Mesendoderm (in vitro differentiated cells): ENCODE measurements at regions not wholly inside any gene's neighbourhood (a gene's known extent, or its start where the extent isn't known, plus 50 kb on each side); places are given as distances from the start of the nearest gene placed in this dataset.
A peak's percentile ranks its signal among the peaks of the same experiment; 100 is the strongest.

Source experiments
- DNase-seq: peaks from one replicate; pipeline ENCODE4 v3.0.0; 2013
- H2AK5ac ChIP-seq: 2 replicates; pipeline ENCODE4 v1.6.1; 2013; ENCODE audit warnings: low read length, inconsistent platforms
- H2BK120ac ChIP-seq: 2 replicates; pipeline ENCODE4 v1.6.1; 2013; ENCODE audit warnings: low read depth, mild to moderate bottlenecking, low read length, moderate library complexity, mixed read lengths
- H2BK15ac ChIP-seq: replicated peaks from 2 replicates; pipeline ENCODE4 v1.6.1; 2013; ENCODE audit warnings: low read depth, mild to moderate bottlenecking, moderate library complexity
- H2BK5ac ChIP-seq: 2 replicates; pipeline ENCODE4 v1.6.1; 2013; ENCODE audit warnings: low read length, inconsistent platforms
- H3K18ac ChIP-seq: 2 replicates; pipeline ENCODE4 v1.6.1; 2013; ENCODE audit warnings: mild to moderate bottlenecking, low read length, mixed read lengths
- H3K23ac ChIP-seq: one replicate; pipeline ENCODE4 v1.6.1; 2013; ENCODE audit warnings: low read length
- H3K27ac ChIP-seq: 2 replicates; pipeline ENCODE4 v1.5.1; 2013; ENCODE audit warnings: low read depth, mild to moderate bottlenecking, inconsistent platforms, low read length, moderate library complexity
- H3K27me3 ChIP-seq: 2 replicates; pipeline ENCODE4 v1.6.1; 2013; ENCODE audit warnings: low read length, control low read depth, mild to moderate bottlenecking, inconsistent platforms; ENCODE audit not compliant: insufficient read depth, poor library complexity
- H3K36me3 ChIP-seq: 2 replicates; pipeline ENCODE4 v1.6.1; 2013; ENCODE audit warnings: low read length, inconsistent platforms; ENCODE audit not compliant: control insufficient read depth, insufficient read depth
- H3K4ac ChIP-seq: one replicate; pipeline ENCODE4 v1.6.1; 2013; ENCODE audit warnings: low read depth, mild to moderate bottlenecking, low read length, moderate library complexity
- H3K4me1 ChIP-seq: 2 replicates; pipeline ENCODE4 v1.6.1; 2013; ENCODE audit warnings: low read depth, low read length, inconsistent platforms; ENCODE audit not compliant: control insufficient read depth
- H3K4me2 ChIP-seq: 2 replicates; pipeline ENCODE4 v1.6.1; 2013; ENCODE audit warnings: low read length
- H3K4me3 ChIP-seq: 2 replicates; pipeline ENCODE4 v1.5.1; 2013; ENCODE audit warnings: mild to moderate bottlenecking, low read length
- H3K56ac ChIP-seq: one replicate; pipeline ENCODE4 v1.6.1; 2013; ENCODE audit warnings: low read length
- H3K79me1 ChIP-seq: 2 replicates; pipeline ENCODE4 v1.6.1; 2013; ENCODE audit warnings: low read length, inconsistent platforms
- H3K79me2 ChIP-seq: 2 replicates; pipeline ENCODE4 v1.6.1; 2013; ENCODE audit warnings: mild to moderate bottlenecking, low read length; ENCODE audit not compliant: control insufficient read depth, insufficient read depth
- H3K9ac ChIP-seq: 2 replicates; pipeline ENCODE4 v1.6.1; 2013; ENCODE audit warnings: low read length, inconsistent platforms
- H4K5ac ChIP-seq: one replicate; pipeline ENCODE4 v1.6.1; 2013; ENCODE audit warnings: low read length
- H4K8ac ChIP-seq: one replicate; pipeline ENCODE4 v1.6.1; 2013; ENCODE audit warnings: low read depth, mild to moderate bottlenecking, control low read depth, low read length, moderate library complexity
- WGBS: extraction: QIAGEN DNeasy Blood & Tissue Kit; methylation state at CpG from one replicate; pipeline ENCODE4 v1.1.7; 2013; ENCODE audit warnings: low lambda C conversion rate, missing lambda C conversion rate; ENCODE audit not compliant: insufficient coverage; ENCODE audit errors: extremely low coverage; 5-methylcytosine and 5-hydroxymethylcytosine counted together

- H4K8ac ChIP-seq: no peak overlapping the region
- no CpG with 5 or more reads among the region's 3 CpGs for WGBS
Observed at GRCh38 chr9:109597496-109597895, 99.4 kb upstream of the PTPN3 start.

DNA sequence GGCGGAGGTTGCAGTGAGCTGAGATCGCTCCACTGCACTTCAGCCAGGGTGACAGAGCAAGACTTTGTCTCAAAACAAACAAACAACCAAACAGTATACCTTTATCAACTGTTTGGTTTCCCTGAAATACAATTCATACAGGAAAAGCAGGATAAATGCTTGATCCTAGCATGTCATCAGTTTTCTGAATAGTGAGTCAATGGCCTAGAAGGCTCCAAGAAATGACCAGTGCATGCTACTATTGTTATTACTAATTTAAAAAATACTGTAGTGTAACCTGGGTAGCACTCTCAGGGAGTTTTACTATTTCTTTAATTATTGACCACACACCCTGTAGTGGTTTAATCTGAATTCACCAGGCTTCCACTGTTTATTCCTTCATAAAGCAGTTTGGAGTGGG, 101.0 kb upstream of the PTPN3 start:
- no peak overlapping the region for H3K23ac ChIP-seq

More at GRCh38 chr9:109597496-109597895, 99.4 kb upstream of the PTPN3 start:
- Histone ChIP-seq H2AK5ac (no peak overlapping the region), H2BK5ac (no peak overlapping the region), H4K5ac (no peak overlapping the region), H3K27me3 (no peaks in the 10 kb centered on the region), H3K9ac (no peak overlapping the region), H3K27ac (no peak overlapping the region), H3K4ac (no peak overlapping the region), H3K79me1 (no peaks in the 10 kb centered on the region), H3K4me1 (no peaks in the 10 kb centered on the region), H3K4me2 (no peak overlapping the region), H3K4me3 (no peak overlapping the region), H3K56ac (no peak overlapping the region), H3K36me3 (no peaks in the 10 kb centered on the region), H2BK15ac (no peak overlapping the region), H3K18ac (no peak overlapping the region), H3K23ac (no peak overlapping the region), H2BK120ac (no peak overlapping the region), H3K79me2 (no peaks in the 10 kb centered on the region)
- DNase-seq: no peak

DNA sequence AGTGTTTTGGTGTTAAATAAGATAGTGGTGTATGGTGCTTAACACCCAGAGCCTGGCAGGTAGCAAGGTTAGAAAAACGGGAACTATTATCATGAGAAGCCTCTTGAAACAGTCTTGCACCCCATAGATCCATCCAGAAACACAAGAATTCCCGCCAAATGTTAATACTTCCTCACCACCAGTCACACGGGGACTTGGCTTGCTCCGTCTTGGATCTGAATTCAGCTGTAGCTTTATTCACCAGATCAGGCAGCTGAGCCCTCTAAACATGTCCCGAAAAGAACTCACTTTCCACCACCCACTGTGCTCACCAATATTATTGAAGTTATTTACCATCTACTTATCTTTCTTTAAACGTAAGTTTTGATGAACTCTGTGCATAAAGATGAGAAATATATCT, 101.6 kb upstream of the PTPN3 start:
- H4K5ac ChIP-seq: no peak overlapping the region
- H2BK5ac ChIP-seq: no peak overlapping the region
- H3K79me2 ChIP-seq: no peaks in the 10 kb centered on the region
- no peaks in the 10 kb centered on the region for H3K36me3 ChIP-seq
- H2AK5ac ChIP-seq: no peak overlapping the region
- no peaks in the 10 kb centered on the region for H3K4me1 ChIP-seq
- H3K4me2 ChIP-seq: no peak overlapping the region
- no peak overlapping the region for H2BK120ac ChIP-seq
- no peaks in the 10 kb centered on the region for H3K79me1 ChIP-seq
- H3K27ac ChIP-seq: no peak overlapping the region
- H3K9ac ChIP-seq: no peak overlapping the region
- no peaks in the 10 kb centered on the region for H3K27me3 ChIP-seq
- H3K18ac ChIP-seq: no peak overlapping the region
- H3K56ac ChIP-seq: no peak overlapping the region
- H3K23ac ChIP-seq: no peak overlapping the region
- no CpG with 5 or more reads among the region's 6 CpGs for WGBS
- no peak for DNase-seq
- no peak overlapping the region for H3K4me3 ChIP-seq
- no peak overlapping the region for H3K4ac ChIP-seq
- no peak overlapping the region for H2BK15ac ChIP-seq
- H4K8ac ChIP-seq: no peak overlapping the region

More for the DNA sequence above, 101.0 kb upstream of the PTPN3 start:
- Histone ChIP-seq H3K79me1 (no peaks in the 10 kb centered on the region), H3K18ac (no peak overlapping the region), H3K4me2 (no peak overlapping the region), H3K79me2 (no peaks in the 10 kb centered on the region), H2AK5ac (no peak overlapping the region), H4K8ac (no peak overlapping the region), H3K36me3 (no peaks in the 10 kb centered on the region), H2BK15ac (no peak overlapping the region), H3K4me1 (no peaks in the 10 kb centered on the region), H2BK5ac (no peak overlapping the region), H3K27ac (no peak overlapping the region), H3K4ac (no peak overlapping the region), H3K27me3 (no peaks in the 10 kb centered on the region), H3K9ac (no peak overlapping the region), H2BK120ac (no peak overlapping the region), H3K56ac (no peak overlapping the region), H4K5ac (no peak overlapping the region), H3K4me3 (no peak overlapping the region)
- no CpG with 5 or more reads among the region's 2 CpGs for WGBS
- DNase-seq: no peak

- H2AK5ac ChIP-seq: no peak overlapping the region
- no peak overlapping the region for H3K56ac ChIP-seq
- H3K79me1 ChIP-seq: no peaks in the 10 kb centered on the region
- H4K5ac ChIP-seq: no peak overlapping the region
- no peak overlapping the region for H3K9ac ChIP-seq
- H3K27ac ChIP-seq: no peak overlapping the region
- H3K36me3 ChIP-seq: no peaks in the 10 kb centered on the region
- H3K18ac ChIP-seq: no peak overlapping the region
- DNase-seq: peak; percentile 28
- no CpG with 5 or more reads among the region's 2 CpGs for WGBS
- no peak overlapping the region for H2BK15ac ChIP-seq
- no peaks in the 10 kb centered on the region for H3K27me3 ChIP-seq
- no peaks in the 10 kb centered on the region for H3K79me2 ChIP-seq
- H3K4ac ChIP-seq: no peak overlapping the region
- no peak overlapping the region for H3K4me3 ChIP-seq
- H2BK120ac ChIP-seq: no peak overlapping the region
- no peaks in the 10 kb centered on the region for H3K4me1 ChIP-seq
- no peak overlapping the region for H3K4me2 ChIP-seq
- no peak overlapping the region for H2BK5ac ChIP-seq
- H3K23ac ChIP-seq: no peak overlapping the region
- H4K8ac ChIP-seq: no peak overlapping the region
Observed at GRCh38 chr9:109600142-109600541, 102.0 kb upstream of the PTPN3 start.

GRCh38 chr9:109601181-109601580, 103.1 kb upstream of the PTPN3 start:
- Histone ChIP-seq H3K9ac (no peak overlapping the region), H3K27ac (no peak overlapping the region), H3K4me1 (no peaks in the 10 kb centered on the region), H3K23ac (no peak overlapping the region), H3K4me2 (no peak overlapping the region), H3K79me1 (no peaks in the 10 kb centered on the region), H2BK15ac (no peak overlapping the region), H3K4ac (no peak overlapping the region), H2BK5ac (no peak overlapping the region), H4K5ac (no peak overlapping the region), H3K4me3 (no peak overlapping the region), H3K18ac (no peak overlapping the region), H3K79me2 (no peaks in the 10 kb centered on the region), H2AK5ac (no peak overlapping the region), H3K36me3 (no peaks in the 10 kb centered on the region), H3K56ac (no peak overlapping the region), H3K27me3 (no peaks in the 10 kb centered on the region), H4K8ac (no peak overlapping the region), H2BK120ac (no peak overlapping the region)
- no peak for DNase-seq
- no CpG with 5 or more reads among the region's 1 CpG for WGBS

DNA sequence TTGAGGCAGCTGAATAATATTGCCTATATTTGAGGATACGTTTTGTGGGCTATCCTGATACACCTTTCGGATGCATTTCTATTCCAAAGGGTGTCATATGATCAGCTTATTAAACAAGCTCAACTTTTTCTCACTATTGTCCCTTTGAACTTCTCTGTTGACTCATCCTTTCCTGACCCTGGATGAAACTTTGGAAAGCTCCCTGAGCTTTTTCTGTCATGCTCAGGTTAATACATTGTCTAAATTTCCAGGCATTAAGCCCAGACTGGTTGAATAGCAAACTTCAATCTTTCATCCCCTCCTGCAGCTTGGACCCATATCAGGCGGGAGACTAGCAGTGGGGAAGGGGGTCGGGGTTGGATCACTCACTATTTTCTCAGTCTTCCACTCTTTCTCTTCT, 104.9 kb upstream of the PTPN3 start:
- no peak overlapping the region for H3K18ac ChIP-seq
- no peak overlapping the region for H3K4me2 ChIP-seq

More for the DNA sequence above, 104.9 kb upstream of the PTPN3 start:
- Histone ChIP-seq H2BK120ac (no peak overlapping the region), H3K4me1 (no peaks in the 10 kb centered on the region), H3K4ac (no peak overlapping the region), H3K23ac (no peak overlapping the region), H4K5ac (no peak overlapping the region), H4K8ac (no peak overlapping the region), H2BK15ac (no peak overlapping the region), H3K27ac (no peak overlapping the region), H3K79me1 (no peaks in the 10 kb centered on the region), H3K79me2 (no peaks in the 10 kb centered on the region), H3K56ac (no peak overlapping the region), H3K36me3 (no peaks in the 10 kb centered on the region), H2BK5ac (no peak overlapping the region), H3K27me3 (no peaks in the 10 kb centered on the region), H2AK5ac (no peak overlapping the region), H3K9ac (no peak overlapping the region), H3K4me3 (no peak overlapping the region)
- no peak for DNase-seq
- no CpG with 5 or more reads among the region's 4 CpGs for WGBS
